Nephron (organoid): ENCODE measurements at regions not wholly inside any gene's neighbourhood (a gene's known extent, or its start where the extent isn't known, plus 50 kb on each side); places are given as distances from the start of the nearest gene placed in this dataset.

Source experiments
- H3K27ac Mint-ChIP-seq, 3 experiments: 2 replicates each; pipeline ENCODE4 v1.8.0; 2020; ENCODE audit warnings: mixed read lengths in 3 of 3, mild to moderate bottlenecking in 2 of 3, moderate library complexity in 1 of 3
- H3K27me3 Mint-ChIP-seq: 2 replicates; pipeline ENCODE4 v1.8.0; 2021; ENCODE audit warnings: low read depth, mild to moderate bottlenecking, moderate library complexity, mixed read lengths
- H3K36me3 Mint-ChIP-seq: 2 replicates; pipeline ENCODE4 v1.8.0; 2020; ENCODE audit warnings: low read depth, mixed read lengths
- H3K4me1 Mint-ChIP-seq: 2 replicates; pipeline ENCODE4 v1.8.0; 2020; ENCODE audit warnings: mixed read lengths
- H3K4me3 Mint-ChIP-seq, 3 experiments: 2 replicates each; pipeline ENCODE4 v1.8.0; 2020; ENCODE audit warnings: mild to moderate bottlenecking in 3 of 3, mixed read lengths in 3 of 3, moderate library complexity in 2 of 3
- H3K9me3 Mint-ChIP-seq: 2 replicates; pipeline ENCODE4 v1.8.0; 2020; ENCODE audit warnings: mixed read lengths
- CTCF ChIP-seq, 3 experiments: fragments of 200-600 bp; sonication (generic); IDR thresholded peaks; one replicate each; pipeline ENCODE4 v1.5.0; 2021; ENCODE audit warnings: antibody characterized with exemption in 3 of 3; ENCODE audit not compliant: unreplicated experiment in 3 of 3

DNA sequence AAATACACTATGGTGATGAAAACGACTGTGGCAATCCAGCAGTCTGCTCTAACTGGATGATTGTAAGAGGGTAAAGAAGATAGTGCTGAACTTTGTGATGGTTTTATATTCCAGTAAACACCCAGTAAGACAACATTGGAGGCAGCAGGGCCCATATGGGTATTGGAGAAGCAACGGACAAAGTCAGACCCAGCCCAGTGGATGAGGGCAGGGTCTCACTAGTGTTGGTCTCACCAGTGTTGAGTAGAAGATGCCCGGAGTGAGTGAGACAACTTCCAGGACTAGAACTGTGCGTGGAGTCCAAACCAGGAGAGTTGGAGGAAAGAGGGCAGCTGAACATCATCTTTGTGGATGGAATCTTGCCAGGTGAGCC is 71.9 kb upstream of the CELF4 start:
- no peak for TF ChIP-seq CTCF (IDR thresholded peaks at IDR 0.05; ENCODE audit: unreplicated experiment in 3 of 3)
- no peak overlapping the region for H3K27ac Mint-ChIP-seq
- no peaks in the 10 kb centered on the region for H3K9me3 Mint-ChIP-seq
- peaks cover 8% of the 10 kb centered on the region for H3K27me3 Mint-ChIP-seq
- no peaks in the 10 kb centered on the region for H3K36me3 Mint-ChIP-seq
- H3K4me3 Mint-ChIP-seq = no peak overlapping the region
- no peaks in the 10 kb centered on the region for H3K4me1 Mint-ChIP-seq

- Mint-ChIP-seq H3K9me3 (no peaks in the 10 kb centered on the region), H3K4me3 (no peak overlapping the region), H3K36me3 (no peaks in the 10 kb centered on the region), H3K27ac (no peak overlapping the region), H3K27me3 (peaks cover 8% of the 10 kb centered on the region), H3K4me1 (no peaks in the 10 kb centered on the region)
- TF ChIP-seq CTCF (IDR thresholded peaks at IDR 0.05; ENCODE audit: unreplicated experiment in 3 of 3) = no peak
These were observed 71.4 kb upstream of the CELF4 start for GRCh38 chr18:37636831-37637477.

DNA sequence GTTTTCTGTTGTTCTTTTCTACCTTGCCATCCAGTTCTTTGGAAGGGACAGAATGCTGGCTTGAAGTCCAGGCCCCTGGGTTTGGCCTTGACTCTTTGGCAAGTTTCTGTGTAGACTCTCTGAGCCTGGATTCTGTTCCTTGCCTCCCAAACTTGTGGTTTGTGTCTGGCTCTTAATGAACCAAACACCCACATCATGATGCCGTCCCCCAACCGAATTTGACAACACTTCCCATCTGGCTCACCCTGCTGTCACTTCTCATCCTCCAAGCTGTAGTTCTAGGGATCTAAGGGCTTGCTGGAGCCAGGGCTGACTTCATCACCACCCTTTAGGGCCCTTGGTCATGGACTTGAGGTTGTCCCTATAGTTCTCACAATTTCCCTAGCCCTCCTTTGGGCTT is 68.9 kb upstream of the CELF4 start:
- H3K4me1 Mint-ChIP-seq = no peaks in the 10 kb centered on the region
- no peaks in the 10 kb centered on the region for H3K9me3 Mint-ChIP-seq
- no peak overlapping the region for H3K27ac Mint-ChIP-seq
- H3K27me3 Mint-ChIP-seq = peaks cover 7% of the 10 kb centered on the region
- TF ChIP-seq CTCF (IDR thresholded peaks at IDR 0.05; ENCODE audit: unreplicated experiment in 3 of 3) = no peak
- no peaks in the 10 kb centered on the region for H3K36me3 Mint-ChIP-seq
- no peak overlapping the region for H3K4me3 Mint-ChIP-seq

DNA sequence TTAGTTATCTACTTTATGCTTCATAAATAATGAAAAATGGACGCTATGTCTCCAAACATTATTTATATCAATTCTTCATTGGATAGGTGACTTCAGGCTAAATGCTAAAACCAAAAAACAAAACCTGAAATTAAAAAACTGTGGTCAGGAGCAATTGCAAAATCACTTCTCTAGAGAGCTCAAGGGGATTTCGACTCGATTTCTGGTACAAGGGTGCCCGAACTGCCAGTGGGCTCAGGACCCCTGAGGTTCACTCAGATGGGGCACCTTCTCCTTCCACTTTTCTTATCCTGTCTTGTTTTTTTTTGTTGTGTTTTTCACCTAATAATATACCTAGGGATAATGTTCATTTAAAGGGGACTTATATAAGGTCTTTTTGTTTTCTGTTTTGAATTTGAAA is 65.8 kb upstream of the CELF4 start:
- H3K27me3 Mint-ChIP-seq = peaks cover 14% of the 10 kb centered on the region
- H3K9me3 Mint-ChIP-seq = no peaks in the 10 kb centered on the region
- no peaks in the 10 kb centered on the region for H3K36me3 Mint-ChIP-seq
- no peaks in the 10 kb centered on the region for H3K4me1 Mint-ChIP-seq
- H3K27ac Mint-ChIP-seq = no peak overlapping the region
- no peak for TF ChIP-seq CTCF (IDR thresholded peaks at IDR 0.05; ENCODE audit: unreplicated experiment in 3 of 3)
- H3K4me3 Mint-ChIP-seq = no peak overlapping the region

- H3K27me3 Mint-ChIP-seq = peaks cover 14% of the 10 kb centered on the region
- H3K9me3 Mint-ChIP-seq = no peaks in the 10 kb centered on the region
- H3K27ac Mint-ChIP-seq = no peak overlapping the region
- H3K4me1 Mint-ChIP-seq = no peaks in the 10 kb centered on the region
- H3K4me3 Mint-ChIP-seq = no peak overlapping the region
- no peak for TF ChIP-seq CTCF (IDR thresholded peaks at IDR 0.05; ENCODE audit: unreplicated experiment in 3 of 3)
- H3K36me3 Mint-ChIP-seq = no peaks in the 10 kb centered on the region
These were observed 64.7 kb upstream of the CELF4 start for GRCh38 chr18:37630334-37630733.

DNA sequence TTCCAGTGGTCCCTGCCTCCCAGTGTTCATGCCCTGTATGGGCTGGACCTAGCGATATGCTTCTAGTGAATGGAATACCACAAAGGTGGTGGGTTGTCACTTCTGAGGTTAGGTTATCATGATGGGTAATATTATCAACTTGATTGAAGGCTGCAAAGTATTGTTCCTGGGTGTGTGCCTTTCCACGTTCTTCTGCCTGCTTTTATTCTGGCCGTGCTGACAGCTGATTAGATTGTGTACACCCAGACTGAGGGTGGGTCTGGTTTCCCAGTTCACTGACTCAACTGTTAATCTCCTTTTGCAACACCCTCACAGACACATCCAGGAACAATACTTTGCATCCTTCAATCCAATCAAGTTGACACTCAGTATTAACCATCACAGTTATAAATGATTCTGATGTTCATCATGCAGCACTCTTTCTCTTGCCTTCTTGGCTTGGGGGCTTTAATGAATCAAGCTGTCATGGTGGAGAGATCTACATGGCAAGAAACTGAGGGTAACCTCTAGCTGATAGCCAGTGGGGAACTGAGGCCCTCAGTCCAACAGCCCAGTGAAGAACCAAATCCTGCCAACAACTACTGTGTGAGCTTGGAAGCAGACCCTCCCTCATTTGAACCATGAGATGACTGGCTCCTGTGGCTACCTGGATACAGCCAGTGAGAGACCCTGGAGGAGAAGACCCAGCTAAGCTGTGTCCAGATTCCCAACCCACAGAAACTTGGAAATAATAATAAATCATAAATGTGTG is 63.0 kb upstream of the CELF4 start:
- Mint-ChIP-seq H3K36me3 (no peaks in the 10 kb centered on the region), H3K27me3 (peaks cover 10% of the 10 kb centered on the region), H3K27ac (no peak overlapping the region), H3K4me1 (peaks cover 8% of the 10 kb centered on the region), H3K4me3 (no peak overlapping the region), H3K9me3 (no peaks in the 10 kb centered on the region)
- no peak for TF ChIP-seq CTCF (IDR thresholded peaks at IDR 0.05; ENCODE audit: unreplicated experiment in 3 of 3)
